Left hindlimb (tissue), 1 donor: ENCODE measurements at regions not wholly inside any gene's neighbourhood (a gene's known extent, or its start where the extent isn't known, plus 50 kb on each side); places are given as distances from the start of the nearest gene placed in this dataset.

Experiments
- DNase-seq: peaks from one replicate; pipeline ENCODE4 v3.0.0-alpha.2; 2018

GRCh38 chrX:120692319-120692718, 62.5 kb upstream of the C1GALT1C1 start:
- DNase-seq: no peak

- DNase-seq: no peak
Measured at GRCh38 chrX:120690941-120691340, 61.1 kb upstream of the C1GALT1C1 start.

- DNase-seq: no peak
Measured at GRCh38 chrX:120690344-120690743, 60.5 kb upstream of the C1GALT1C1 start.

GRCh38 chrX:120680090-120680489, 50.2 kb upstream of the C1GALT1C1 start:
- no peak for DNase-seq
